ENCODE measurements at regions not wholly inside any gene's neighbourhood (a gene's known extent, or its start where the extent isn't known, plus 50 kb on each side); places are given as distances from the start of the nearest gene placed in this dataset.

- no peak for TF ChIP-seq GABPA (IDR thresholded peaks at IDR 0.05; ENCODE audit: borderline replicate concordance, insufficient read depth, low read length)
- TF ChIP-seq YY1 (IDR thresholded peaks at IDR 0.05; ENCODE audit: low read depth, low read length), result no peak
- TF ChIP-seq SIRT6 (IDR thresholded peaks at IDR 0.05; ENCODE audit: low read length), result no peak
Observed at GRCh38 chr15:25188551-25189101, 233.8 kb downstream of the SNRPN start (continued).
